K562 (cell line): ENCODE measurements at regions not wholly inside any gene's neighbourhood (a gene's known extent, or its start where the extent isn't known, plus 50 kb on each side); places are given as distances from the start of the nearest gene placed in this dataset.

ENCODE experiments used
- FOXA1 ChIP-seq: fragments of 450-650 bp; IDR thresholded peaks from 2 replicates; pipeline ENCODE4 v1.6.1; 2016; ENCODE audit warnings: mild to moderate bottlenecking, borderline replicate concordance
- HDAC3 ChIP-seq: fragments of 450-650 bp; IDR thresholded peaks from 2 replicates; pipeline ENCODE4 v1.6.1; 2018; ENCODE audit warnings: borderline replicate concordance, mild to moderate bottlenecking, moderate library complexity; ENCODE audit not compliant: partially characterized antibody
- JUND ChIP-seq, 2 experiments: IDR thresholded peaks; 2 replicates in 1 of 2; 3 replicates in 1 of 2; pipeline ENCODE4 v1.6.1; 2011; ENCODE audit warnings: borderline replicate concordance in 2 of 2, low read depth in 2 of 2, low read length in 2 of 2, improper control_type of control experiment in 1 of 2, missing biosample characterization in 1 of 2, missing genetic modification characterization in 1 of 2, missing genetic modification reagents in 1 of 2
- LARP7 ChIP-seq: fragments of 450-650 bp; IDR thresholded peaks from 2 replicates; pipeline ENCODE4 v1.6.1; 2016
- NBN ChIP-seq: fragments of 450-650 bp; IDR thresholded peaks from 2 replicates; pipeline ENCODE4 v1.6.1; 2016; ENCODE audit warnings: low read depth, mild to moderate bottlenecking
- NEUROD1 ChIP-seq: fragments of 150-350 bp; IDR thresholded peaks from 2 replicates; pipeline ENCODE4 v1.6.1; 2014; ENCODE audit warnings: borderline replicate concordance, low read length, low read depth; ENCODE audit not compliant: partially characterized antibody
- SIRT6 ChIP-seq: IDR thresholded peaks from one replicate; pipeline ENCODE4 v1.6.1; 2012; ENCODE audit warnings: low read depth, mild to moderate bottlenecking, control low read depth, inconsistent platforms, low read length, moderate library complexity
- SOX6 ChIP-seq: fragments of 450-650 bp; IDR thresholded peaks from 2 replicates; pipeline ENCODE4 v1.6.1; 2014; ENCODE audit warnings: mild to moderate bottlenecking
- TCF3 ChIP-seq: sonication (generic); formaldehyde crosslinking; IDR thresholded peaks from 2 replicates; pipeline ENCODE4 v1.4.0; 2020; ENCODE audit warnings: mild to moderate bottlenecking, missing genetic modification reagents
- ZNF175 ChIP-seq: fragments of 200-800 bp; sonication (Bioruptor generic); IDR thresholded peaks from 2 replicates; pipeline ENCODE4 v1.6.1; 2016; ENCODE audit warnings: low read depth, mild to moderate bottlenecking, missing genetic modification characterization, missing compliant biosample characterization
- TF ChIP-seq, protein P1 (sequence below): fragments of 450-650 bp; IDR thresholded peaks from 2 replicates; pipeline ENCODE4 v1.6.1; 2018; ENCODE audit not compliant: partially characterized antibody
- TF ChIP-seq, protein P2 (sequence below): fragments of 200-600 bp; sonication (generic); IDR thresholded peaks from one replicate; pipeline ENCODE4 v1.6.1; 2012; ENCODE audit warnings: mild to moderate bottlenecking, low read depth, low read length, inconsistent platforms

DNA sequence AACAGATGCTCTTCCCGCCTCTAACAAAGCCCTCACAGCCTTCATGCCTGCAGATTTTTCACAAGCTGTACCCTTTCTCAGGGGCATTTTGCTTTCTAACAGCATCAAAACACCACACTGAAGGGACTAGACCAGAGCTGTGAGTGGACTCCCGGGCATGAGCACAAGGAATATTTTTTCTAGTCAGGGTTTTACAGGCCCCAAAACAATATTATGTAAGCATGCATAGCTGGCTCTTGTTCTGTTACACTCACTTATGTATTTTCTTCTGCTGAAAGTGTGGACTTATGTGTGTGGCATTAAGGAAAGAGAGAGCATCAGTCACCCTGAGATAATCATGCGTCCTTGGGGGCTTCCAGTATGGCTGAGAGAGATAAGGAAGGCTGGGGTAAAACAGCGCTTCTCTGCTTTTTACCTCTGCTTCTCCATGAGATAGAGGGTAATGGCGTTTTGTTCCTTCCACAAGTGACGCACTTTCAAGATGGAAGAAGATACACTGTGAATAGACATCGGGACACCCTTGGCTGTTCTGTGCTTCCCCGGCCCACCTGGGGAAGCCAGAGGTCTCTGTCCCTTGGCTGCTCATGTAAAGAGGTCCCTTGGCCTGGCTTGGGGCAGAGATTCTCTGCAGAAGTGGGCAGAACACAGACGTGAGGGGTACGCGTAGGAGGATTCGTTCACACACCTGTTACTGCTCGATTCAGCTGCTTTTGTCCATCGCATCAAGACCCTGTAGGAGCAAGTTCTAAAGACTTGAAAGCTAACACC is 266.7 kb upstream of the RAB4A start (continued):
- TF ChIP-seq JUND (IDR thresholded peaks at IDR 0.05; ENCODE audit: borderline replicate concordance, low read depth, low read length) (no peak), JUND (tag; IDR thresholded peaks at IDR 0.05; ENCODE audit: borderline replicate concordance, low read depth, low read length) (peak; percentile 28; the same call in 1 of the 3 replicates), FOXA1 (no peak), NBN (no peak), ZNF175 (no peak), NEUROD1 (peak; percentile 21), HDAC3 (no peak), LARP7 (no peak), TCF3 (peak; percentile 87), SIRT6 (no peak), SOX6 (peak; percentile 14; the same call in 1 of the 2 replicates)
- TF ChIP-seq, protein P1, sequence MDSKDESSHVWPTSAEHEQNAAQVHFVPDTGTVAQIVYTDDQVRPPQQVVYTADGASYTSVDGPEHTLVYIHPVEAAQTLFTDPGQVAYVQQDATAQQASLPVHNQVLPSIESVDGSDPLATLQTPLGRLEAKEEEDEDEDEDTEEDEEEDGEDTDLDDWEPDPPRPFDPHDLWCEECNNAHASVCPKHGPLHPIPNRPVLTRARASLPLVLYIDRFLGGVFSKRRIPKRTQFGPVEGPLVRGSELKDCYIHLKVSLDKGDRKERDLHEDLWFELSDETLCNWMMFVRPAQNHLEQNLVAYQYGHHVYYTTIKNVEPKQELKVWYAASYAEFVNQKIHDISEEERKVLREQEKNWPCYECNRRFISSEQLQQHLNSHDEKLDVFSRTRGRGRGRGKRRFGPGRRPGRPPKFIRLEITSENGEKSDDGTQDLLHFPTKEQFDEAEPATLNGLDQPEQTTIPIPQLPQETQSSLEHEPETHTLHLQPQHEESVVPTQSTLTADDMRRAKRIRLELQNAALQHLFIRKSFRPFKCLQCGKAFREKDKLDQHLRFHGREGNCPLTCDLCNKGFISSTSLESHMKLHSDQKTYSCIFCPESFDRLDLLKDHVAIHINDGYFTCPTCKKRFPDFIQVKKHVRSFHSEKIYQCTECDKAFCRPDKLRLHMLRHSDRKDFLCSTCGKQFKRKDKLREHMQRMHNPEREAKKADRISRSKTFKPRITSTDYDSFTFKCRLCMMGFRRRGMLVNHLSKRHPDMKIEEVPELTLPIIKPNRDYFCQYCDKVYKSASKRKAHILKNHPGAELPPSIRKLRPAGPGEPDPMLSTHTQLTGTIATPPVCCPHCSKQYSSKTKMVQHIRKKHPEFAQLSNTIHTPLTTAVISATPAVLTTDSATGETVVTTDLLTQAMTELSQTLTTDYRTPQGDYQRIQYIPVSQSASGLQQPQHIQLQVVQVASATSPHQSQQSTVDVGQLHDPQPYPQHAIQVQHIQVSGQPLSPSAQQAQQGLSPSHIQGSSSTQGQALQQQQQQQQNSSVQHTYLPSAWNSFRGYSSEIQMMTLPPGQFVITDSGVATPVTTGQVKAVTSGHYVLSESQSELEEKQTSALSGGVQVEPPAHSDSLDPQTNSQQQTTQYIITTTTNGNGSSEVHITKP, result no peak
- TF ChIP-seq, protein P2, sequence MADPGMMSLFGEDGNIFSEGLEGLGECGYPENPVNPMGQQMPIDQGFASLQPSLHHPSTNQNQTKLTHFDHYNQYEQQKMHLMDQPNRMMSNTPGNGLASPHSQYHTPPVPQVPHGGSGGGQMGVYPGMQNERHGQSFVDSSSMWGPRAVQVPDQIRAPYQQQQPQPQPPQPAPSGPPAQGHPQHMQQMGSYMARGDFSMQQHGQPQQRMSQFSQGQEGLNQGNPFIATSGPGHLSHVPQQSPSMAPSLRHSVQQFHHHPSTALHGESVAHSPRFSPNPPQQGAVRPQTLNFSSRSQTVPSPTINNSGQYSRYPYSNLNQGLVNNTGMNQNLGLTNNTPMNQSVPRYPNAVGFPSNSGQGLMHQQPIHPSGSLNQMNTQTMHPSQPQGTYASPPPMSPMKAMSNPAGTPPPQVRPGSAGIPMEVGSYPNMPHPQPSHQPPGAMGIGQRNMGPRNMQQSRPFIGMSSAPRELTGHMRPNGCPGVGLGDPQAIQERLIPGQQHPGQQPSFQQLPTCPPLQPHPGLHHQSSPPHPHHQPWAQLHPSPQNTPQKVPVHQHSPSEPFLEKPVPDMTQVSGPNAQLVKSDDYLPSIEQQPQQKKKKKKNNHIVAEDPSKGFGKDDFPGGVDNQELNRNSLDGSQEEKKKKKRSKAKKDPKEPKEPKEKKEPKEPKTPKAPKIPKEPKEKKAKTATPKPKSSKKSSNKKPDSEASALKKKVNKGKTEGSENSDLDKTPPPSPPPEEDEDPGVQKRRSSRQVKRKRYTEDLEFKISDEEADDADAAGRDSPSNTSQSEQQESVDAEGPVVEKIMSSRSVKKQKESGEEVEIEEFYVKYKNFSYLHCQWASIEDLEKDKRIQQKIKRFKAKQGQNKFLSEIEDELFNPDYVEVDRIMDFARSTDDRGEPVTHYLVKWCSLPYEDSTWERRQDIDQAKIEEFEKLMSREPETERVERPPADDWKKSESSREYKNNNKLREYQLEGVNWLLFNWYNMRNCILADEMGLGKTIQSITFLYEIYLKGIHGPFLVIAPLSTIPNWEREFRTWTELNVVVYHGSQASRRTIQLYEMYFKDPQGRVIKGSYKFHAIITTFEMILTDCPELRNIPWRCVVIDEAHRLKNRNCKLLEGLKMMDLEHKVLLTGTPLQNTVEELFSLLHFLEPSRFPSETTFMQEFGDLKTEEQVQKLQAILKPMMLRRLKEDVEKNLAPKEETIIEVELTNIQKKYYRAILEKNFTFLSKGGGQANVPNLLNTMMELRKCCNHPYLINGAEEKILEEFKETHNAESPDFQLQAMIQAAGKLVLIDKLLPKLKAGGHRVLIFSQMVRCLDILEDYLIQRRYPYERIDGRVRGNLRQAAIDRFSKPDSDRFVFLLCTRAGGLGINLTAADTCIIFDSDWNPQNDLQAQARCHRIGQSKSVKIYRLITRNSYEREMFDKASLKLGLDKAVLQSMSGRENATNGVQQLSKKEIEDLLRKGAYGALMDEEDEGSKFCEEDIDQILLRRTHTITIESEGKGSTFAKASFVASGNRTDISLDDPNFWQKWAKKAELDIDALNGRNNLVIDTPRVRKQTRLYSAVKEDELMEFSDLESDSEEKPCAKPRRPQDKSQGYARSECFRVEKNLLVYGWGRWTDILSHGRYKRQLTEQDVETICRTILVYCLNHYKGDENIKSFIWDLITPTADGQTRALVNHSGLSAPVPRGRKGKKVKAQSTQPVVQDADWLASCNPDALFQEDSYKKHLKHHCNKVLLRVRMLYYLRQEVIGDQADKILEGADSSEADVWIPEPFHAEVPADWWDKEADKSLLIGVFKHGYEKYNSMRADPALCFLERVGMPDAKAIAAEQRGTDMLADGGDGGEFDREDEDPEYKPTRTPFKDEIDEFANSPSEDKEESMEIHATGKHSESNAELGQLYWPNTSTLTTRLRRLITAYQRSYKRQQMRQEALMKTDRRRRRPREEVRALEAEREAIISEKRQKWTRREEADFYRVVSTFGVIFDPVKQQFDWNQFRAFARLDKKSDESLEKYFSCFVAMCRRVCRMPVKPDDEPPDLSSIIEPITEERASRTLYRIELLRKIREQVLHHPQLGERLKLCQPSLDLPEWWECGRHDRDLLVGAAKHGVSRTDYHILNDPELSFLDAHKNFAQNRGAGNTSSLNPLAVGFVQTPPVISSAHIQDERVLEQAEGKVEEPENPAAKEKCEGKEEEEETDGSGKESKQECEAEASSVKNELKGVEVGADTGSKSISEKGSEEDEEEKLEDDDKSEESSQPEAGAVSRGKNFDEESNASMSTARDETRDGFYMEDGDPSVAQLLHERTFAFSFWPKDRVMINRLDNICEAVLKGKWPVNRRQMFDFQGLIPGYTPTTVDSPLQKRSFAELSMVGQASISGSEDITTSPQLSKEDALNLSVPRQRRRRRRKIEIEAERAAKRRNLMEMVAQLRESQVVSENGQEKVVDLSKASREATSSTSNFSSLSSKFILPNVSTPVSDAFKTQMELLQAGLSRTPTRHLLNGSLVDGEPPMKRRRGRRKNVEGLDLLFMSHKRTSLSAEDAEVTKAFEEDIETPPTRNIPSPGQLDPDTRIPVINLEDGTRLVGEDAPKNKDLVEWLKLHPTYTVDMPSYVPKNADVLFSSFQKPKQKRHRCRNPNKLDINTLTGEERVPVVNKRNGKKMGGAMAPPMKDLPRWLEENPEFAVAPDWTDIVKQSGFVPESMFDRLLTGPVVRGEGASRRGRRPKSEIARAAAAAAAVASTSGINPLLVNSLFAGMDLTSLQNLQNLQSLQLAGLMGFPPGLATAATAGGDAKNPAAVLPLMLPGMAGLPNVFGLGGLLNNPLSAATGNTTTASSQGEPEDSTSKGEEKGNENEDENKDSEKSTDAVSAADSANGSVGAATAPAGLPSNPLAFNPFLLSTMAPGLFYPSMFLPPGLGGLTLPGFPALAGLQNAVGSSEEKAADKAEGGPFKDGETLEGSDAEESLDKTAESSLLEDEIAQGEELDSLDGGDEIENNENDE, result no peak
